ENCODE measurements at regions not wholly inside any gene's neighbourhood (a gene's known extent, or its start where the extent isn't known, plus 50 kb on each side); places are given as distances from the start of the nearest gene placed in this dataset.

DNA sequence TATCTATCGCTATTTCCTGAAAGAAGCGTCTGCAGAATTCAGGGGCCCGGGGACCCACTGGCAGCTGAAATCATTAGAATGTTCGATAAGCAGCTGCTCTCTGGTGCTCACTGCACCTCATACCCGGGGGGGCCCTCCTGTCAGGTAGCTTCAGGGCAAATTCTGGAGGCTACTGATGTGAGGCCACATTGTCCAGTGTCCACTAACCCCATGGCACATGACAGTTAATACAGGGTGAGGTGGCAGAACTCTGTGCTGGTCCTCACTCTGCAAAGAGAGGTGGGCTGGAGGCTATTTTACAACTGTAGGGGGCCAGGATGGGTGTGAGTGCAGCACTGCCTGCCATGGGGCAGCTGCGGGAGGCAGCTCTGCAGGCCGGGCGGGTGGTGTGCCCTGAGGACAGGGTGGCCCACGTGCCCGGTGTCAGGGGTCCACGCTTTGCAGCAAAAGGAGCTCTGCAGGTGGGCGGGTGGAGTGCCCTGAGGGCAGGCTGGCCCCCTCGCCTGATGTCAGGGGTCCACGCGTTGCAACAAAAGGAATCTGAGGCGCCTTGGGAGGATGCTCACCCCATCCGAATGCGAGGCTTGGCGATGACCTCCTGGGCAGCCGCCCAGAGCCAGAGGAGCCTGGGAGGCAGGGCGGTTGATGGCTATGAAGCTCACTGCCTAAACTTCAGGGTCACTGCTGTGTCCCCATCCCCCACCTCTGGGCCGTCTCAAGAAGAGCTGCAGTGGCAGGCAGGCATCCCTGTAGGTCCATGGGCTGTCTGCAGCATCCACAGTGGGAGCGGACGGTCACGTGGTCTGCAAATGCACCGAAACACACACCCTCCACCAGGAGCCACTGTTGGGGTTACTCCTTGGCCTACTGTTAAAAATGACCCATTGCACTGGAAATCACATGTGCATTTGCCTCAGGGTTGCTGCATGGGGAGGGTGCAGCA is 207.0 kb upstream of the SALL3 start:
- no peak for DNase-seq (ENCODE audit: low read depth in 2 of 3, low spot score in 1 of 3)

DNA sequence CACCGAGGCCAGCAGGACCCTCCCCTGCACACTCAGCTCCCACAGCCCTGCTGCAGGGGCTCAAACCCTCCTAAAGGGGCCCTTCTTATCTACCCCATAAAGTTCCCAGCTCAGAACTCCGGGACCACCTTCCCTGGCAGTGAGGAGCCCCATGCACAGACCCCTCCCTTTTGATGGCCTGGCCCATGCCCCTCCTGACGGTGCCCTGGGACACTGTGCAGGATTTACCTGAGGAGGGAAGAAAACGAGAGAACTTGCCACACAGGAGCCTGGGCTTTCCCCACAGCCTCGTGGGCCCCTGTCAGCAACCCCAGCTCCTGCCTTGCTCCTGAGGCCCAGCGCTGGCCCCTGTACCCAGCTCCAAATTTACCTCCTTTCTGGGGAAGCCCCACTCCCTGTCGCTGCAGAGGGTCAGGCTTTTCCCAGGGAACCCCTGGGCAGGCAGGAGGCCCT is 206.3 kb upstream of the SALL3 start:
- DNase-seq (ENCODE audit: low read depth in 2 of 3, low spot score in 1 of 3) = no peak

DNA sequence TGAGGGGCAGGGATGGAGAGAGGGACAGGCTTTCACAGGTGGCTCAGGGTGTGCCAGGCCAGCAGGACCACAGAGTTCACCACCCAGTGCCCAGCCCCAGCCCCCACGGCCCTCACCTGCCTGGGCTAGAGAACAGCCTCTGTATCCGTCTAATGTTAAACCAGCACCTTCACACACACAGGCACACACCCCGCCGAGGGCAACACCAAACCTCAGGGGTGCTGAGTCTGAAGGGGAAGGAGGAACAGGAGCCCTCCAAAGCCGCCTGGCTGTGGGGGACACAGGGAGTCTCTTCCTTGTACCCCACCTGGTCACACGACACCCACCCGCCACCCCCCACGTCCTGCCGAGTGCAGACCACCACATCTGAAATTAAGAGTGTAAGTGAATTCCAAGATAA is 205.8 kb upstream of the SALL3 start:
- DNase-seq (ENCODE audit: low read depth in 2 of 3, low spot score in 1 of 3) = no peak

DNA sequence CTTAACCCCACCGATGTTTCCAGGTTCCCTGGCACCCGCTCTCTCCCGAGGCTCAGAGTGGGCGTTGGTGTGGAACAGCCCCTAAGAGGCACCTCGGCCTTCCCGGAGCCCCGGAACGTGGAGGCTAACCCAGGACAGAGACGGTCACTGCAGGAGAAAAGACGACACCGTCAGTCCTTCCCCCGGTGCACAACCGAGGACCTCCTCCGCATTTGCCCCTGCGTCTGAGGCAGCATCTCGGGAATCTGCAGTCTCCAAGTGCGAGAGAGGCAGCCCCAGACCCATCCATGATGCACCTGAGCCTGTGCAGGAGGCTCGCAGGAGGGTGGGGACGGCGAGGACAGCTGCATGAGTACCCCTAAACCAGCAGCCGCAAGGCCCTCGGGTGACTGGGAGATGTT is 204.9 kb upstream of the SALL3 start:
- DNase-seq (ENCODE audit: low read depth in 2 of 3, low spot score in 1 of 3) = no peak

DNA sequence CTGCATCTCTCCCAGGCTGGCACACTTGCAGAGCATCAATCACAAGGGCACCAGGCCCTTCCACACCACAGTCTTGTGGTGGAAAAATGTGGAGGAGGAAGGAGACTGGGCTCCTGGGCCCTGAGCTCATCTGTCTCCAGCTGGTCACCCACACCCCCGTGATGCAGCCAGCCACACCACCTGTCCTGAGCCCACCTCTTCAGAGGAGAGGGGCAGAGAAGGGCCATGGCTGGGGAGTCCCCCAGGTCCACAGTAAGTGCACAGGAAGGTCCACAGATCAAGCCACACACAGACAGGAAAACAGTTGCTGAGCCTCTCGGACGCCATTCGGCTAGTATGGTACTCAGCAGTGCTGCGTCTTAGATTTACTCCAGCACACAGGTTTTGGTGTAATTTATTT is 203.5 kb upstream of the SALL3 start:
- DNase-seq (ENCODE audit: low read depth in 2 of 3, low spot score in 1 of 3) = no peak

DNA sequence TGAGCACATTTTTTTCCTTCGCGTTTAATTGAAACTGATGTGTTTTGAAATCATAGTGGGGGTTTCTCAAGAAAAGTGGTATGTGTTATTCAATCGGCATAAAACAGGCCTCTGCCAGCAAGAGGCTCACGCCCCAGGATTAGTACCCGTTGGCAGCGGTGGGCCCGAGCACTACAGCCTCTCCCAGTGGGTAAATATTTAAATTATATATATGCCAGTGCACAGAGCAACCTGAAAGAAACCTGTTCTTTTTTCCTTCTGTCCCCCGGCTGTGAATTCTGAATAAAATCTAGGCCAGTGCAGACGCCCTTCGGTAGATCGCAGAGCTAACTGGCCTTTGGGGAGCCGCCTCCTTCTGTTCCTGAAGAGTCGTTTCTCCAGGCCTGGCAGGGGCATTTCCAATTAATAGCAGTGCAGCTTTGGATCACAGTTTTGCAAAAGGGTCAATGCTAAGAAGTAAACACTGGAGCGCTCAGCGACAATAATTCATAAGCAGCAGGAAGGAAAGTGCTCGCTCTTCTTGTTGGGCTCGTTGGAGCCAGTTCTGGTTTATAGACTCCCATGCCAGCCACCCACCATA is 202.8 kb upstream of the SALL3 start:
- DNase-seq (ENCODE audit: low read depth in 2 of 3, low spot score in 1 of 3) = no peak

DNA sequence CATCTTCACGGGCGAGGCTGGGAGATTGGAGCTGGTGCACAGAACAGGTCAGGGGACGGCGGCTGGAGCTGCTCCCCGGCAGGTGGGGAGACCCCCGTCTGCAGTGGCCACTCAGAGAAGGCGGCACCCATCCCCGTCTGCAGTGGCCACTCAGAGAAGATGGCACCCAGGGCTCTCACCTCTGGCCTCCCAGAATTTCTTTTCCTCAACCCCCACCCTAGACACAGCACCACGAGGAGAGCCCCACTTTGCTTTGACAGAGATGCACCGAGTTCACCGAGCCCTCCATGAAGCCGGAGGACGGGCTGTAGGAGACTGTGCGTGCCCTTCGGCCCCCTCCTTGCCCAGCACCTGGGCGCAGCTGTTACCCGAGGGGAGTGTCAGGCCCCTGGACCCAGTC is 201.6 kb upstream of the SALL3 start:
- DNase-seq (ENCODE audit: low read depth in 2 of 3, low spot score in 1 of 3) = no peak

DNA sequence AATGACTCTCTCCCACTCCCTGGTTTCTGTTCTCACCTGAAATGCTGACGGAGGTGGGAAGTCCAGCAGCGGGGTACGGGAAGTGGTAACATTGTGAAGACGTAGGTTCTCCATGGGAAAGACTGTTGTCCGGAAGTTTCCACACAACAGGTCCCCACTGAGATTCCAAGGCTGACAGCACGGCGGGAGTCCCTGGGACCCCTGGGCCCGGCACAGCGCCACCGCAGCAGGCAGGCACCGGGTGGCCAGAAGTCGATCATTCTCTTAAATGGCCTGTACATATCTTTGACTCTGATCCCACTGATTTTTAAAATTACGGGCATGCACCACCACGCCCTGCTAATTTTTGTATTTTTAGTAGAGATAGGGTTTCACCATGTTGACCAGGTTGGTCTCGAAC is 201.0 kb upstream of the SALL3 start:
- no peak for DNase-seq (ENCODE audit: low read depth in 2 of 3, low spot score in 1 of 3)

DNA sequence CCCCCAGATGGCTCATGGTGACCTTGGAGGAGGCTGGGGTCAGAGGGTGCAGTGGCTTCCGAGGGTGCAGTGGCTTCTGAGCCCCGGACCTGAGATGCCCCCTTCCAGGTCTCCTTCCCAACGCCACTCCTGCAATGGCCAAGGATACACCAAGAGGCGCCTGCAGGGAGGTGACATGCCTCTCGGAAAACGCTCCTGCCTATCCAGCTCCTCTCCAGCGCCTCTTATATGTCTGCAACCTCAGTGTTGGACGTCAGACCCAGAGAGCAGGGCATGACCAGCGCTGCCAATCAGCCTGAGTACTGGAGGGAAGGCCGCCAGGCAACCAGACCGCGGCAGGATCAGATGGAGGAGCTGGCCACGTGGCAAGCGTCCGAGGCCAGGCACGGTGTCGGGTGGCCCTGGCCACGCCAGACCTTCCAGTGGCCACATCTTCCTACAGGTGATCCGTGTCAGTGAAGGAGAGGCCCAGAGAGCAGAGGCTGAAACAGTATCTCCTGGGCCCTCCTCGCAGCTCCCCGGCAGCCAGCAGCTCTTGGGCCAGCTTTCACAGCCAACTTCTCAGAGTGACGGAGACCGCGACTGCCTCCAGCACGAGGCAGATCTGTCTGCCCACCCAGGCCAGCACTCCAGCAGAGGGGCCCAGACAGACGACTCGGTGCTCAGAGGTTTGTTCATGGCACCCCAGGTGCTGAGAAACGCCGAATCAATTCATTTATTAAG is 199.5 kb upstream of the SALL3 start:
- DNase-seq (ENCODE audit: low read depth in 2 of 3, low spot score in 1 of 3) = no peak

DNA sequence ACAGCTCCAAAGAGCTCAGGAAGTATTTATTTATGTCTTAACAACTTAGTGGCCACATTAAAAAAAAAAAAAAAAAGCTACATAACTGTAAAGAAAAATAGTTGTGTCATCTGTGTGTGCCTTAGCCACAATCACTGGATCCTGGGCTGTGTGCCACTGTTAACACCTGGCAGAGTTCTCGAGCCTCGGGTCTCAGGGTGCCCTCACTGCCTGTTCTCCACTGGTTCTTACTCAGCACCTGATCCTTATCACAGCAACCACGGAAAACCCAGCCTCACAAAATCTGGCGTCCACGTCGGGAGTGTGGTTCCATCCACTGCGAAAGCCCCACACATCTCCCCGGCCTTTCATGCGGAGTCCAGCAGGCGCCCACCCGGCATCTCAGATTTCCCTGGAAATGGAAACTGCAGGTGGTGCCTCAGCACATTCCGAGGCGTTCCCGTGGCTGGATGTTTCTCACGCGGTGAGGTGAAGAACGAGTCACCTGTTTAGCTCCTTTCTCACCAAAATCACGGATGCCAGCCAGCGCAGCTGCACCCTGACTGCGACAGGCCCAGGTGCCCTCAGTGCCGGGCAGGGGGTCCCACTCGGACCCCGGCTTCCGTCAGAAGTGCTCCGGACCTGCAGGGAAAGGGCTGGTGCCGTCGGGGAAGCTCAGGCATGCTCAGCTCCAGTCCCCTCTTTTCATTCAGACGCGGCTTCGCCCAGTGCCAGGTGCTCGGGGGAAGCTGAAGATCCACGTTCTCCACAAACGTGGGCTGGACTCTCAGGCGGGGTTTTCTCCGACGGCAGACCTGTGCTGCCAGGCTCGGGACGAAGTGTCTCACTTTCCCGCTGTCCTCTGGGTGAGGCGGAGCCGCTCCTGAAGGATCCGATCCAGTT is 198.7 kb upstream of the SALL3 start:
- no peak for DNase-seq (ENCODE audit: low read depth in 2 of 3, low spot score in 1 of 3)

DNA sequence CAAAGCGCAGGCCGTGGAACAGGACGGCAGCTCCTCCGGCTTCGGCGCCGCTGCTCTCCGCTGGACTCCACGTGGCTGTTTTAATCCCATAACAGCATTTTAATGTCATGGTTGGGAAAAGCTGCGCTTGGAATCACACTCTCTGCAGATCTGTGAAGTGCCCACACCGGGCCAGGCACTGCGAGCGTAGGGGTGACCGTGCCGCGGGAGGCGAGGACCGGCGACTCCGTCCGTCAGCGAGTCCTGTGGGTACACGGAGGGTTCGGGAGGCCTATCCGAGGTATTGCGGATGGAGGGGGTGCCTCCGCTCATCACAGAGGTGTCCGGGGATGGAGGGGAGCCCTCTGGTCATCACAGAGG is 198.0 kb upstream of the SALL3 start:
- no peak for DNase-seq (ENCODE audit: low read depth in 2 of 3, low spot score in 1 of 3)

DNA sequence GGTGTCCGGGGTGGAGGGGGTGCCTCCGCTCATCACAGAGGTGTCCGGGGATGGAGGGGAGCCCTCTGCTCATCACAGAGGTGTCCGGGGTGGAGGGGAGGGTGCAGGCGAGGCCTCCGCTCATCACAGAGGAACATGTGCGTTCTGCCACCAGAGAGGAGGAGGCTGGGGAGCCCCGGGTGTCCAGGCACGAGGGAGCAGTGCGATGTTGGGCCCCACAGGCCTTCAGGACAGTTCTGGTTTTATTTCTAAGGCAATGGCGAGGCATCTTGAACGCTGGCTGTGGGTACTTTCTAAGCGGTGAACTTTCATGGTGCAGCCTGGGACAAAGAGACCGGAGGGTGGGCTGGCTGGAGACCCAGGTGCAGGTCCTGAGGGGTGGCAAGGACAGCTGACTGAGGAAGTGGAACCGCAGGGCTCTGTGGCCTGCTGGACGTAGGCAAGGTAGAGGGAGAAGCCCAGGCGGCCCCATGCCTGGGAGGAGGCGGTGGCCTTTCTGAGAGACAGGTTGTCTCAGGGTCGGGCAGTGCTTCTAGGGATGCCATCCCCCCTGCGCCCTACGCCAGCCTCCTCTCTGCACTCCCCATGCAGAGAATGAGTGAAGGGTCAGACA is 196.6 kb upstream of the SALL3 start:
- no peak for DNase-seq (ENCODE audit: low read depth in 2 of 3, low spot score in 1 of 3)

DNA sequence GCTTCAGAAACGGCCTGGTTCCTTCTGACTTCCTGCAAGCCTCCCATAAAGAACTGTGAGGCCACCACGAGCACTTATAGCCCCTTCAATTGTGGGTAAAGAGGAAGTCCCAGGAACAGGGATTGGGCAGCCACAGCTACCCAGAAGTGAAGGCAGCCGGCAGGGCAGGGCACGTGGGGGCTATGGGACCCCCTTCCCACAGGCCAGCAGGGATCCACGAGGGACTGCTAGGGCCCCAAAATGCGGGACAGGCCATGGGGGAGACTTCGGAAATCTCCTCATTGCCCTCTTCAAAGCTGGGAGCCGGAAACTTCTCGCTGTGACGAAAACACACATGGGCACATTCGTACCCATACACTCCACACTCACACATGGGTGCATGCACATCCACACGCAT is 196.1 kb upstream of the SALL3 start:
- no peak for DNase-seq (ENCODE audit: low read depth in 2 of 3, low spot score in 1 of 3)

DNA sequence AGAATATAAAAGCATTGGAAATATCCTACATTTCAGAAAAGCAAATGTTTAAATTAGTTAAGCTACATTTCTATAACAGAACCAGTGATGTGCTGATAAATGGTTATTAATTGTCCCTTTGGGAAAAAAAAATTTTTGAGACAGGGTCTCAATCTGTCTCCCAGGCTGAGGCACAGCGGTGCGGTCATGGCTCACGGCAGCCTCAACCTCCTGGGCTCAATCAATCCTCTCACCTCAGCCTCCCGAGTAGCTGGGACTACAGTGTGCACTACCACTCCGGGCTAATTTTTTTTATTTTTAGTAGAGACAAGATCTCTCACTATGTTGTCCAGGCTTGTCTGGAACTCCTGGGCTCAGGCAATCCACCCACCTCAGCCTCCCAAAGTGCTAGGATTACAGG is 194.8 kb upstream of the SALL3 start:
- no peak for DNase-seq (ENCODE audit: low read depth in 2 of 3, low spot score in 1 of 3)

DNA sequence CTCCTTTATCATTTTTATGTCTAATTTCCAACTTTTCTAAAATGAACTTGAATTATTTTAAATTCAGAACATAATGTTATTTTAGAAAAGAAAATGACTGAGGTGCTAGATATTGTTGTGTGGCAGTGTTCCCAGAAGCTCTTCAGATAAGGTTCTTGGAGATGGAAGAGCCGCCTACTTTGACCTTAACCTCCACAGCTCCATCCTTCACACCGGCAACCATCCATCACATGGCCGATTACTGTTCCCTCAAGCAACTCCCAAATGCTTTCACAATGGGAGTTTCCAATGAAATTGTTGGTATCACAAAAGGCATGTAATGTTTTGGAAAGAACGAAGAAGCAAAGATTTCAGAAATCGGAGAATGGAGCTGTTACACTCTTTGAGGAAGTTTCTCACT is 193.9 kb upstream of the SALL3 start:
- DNase-seq (ENCODE audit: low read depth in 2 of 3, low spot score in 1 of 3) = no peak

DNA sequence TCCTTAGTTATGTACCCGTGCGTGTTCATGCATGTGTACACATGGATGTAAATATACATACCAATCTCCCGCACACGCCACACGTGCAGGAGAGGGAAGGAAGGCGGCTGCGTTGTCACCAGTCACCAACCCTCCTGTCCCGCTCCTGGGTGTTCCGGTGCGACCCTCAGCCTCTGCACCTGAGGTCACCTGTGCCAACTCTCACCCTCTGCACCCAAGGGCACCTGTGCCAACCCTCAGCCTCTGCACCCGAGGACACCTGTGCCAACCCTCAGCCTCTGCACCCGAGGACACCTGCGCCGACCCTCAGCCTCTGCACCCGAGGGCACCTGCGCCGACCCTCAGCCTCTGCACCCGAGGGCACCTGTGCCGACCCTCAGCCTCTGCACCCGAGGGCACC is 192.8 kb upstream of the SALL3 start:
- no peak for DNase-seq (ENCODE audit: low read depth in 2 of 3, low spot score in 1 of 3)

DNA sequence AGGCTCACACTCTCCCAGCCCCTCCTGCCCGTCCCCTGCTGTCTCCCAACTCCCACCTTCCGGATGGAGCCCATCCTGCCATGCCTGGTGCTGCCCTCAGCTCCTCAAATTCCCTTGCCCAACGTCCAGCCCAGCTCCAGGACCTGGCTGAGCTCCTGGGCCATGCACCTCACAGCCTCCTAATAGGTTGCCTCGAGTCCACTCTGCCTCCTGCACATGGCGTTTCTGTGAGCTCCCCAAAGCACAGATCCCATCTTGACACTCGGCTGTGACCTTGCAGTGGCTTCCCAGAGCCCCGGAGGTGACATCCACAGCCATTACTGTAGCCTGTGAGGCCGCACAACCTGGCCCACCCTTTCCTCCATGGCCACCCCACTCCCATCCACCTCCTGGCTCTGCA is 191.9 kb upstream of the SALL3 start:
- no peak for DNase-seq (ENCODE audit: low read depth in 2 of 3, low spot score in 1 of 3)

DNA sequence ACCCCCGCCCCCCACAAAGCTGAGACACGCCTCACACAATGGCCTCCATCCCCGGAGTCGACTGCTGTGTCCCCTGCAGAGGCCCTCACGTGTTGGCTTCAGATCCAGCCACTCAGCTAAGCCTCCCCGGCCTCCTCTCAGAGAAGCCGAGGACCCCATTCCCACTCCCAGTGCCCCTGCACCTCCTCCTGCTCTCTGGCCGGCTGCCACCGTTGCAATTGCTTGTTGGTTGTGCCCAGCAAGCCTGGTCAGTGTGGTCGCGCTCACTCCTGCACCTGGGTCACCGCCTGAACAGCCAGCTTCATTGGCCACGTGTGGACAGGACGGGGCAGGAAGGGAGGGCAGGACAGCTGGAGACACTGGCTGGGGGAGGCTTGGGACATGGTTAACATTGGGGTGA is 191.5 kb upstream of the SALL3 start:
- DNase-seq (ENCODE audit: low read depth in 2 of 3, low spot score in 1 of 3) = no peak

DNA sequence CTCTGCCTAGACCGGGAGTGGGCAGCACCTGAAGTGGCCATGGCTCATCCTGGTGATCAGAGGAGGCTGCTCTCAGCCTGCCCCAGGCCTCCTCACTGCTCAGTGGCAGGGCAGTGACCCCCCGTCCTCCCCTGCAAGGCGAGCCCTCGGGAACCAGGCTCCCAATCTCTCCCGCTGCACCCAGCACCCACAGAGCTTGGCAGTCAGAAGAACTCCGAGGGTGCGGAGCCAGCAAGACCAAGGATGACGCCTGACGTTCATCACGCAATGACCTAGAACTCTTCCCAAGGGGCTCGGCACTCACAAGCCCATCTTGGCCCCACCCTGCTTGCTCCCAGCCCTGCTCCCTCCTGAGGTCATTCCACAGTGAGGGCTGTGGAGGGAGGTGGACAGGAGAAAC is 189.8 kb upstream of the SALL3 start:
- DNase-seq (ENCODE audit: low read depth in 2 of 3, low spot score in 1 of 3) = no peak

DNA sequence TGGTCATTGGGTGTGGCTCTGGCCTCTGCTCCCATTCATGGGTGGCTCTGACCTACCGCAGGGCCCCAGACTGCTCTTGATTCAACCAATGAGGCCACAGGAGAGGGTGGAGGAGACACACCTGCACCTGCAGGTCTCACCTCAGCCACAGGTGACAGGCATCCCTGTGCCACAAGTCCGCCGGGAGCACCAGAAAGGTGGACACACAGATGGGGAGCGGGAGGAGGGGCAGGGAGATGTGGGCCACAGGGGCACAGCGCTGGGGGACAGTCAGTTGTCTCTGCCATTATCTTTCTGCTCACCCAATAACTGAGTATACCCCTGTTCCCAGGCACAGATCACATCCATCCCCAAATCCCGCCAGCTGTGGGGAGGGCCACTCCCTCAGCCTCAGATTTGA is 189.1 kb upstream of the SALL3 start:
- no peak for DNase-seq (ENCODE audit: low read depth in 2 of 3, low spot score in 1 of 3)

DNA sequence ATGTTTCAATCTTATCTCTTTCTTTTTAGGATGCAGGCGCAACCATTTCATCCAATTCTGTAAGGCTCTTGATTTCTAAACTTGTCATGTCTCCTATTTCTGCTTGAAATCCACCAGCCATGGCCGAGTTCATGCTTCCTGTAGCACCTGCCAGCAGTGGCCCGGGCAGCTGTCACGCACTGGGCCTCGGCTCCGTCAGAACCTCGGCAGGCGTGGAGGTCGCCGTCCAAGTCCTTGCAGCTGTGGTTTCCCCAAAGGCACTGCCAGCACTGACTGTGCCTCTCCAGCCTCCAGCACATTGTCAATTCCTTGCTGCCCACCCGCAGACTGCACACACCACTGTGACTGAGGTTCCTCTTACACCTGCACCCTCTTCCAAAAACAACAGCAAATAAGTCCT is 188.7 kb upstream of the SALL3 start:
- DNase-seq (ENCODE audit: low read depth in 2 of 3, low spot score in 1 of 3) = no peak

Measured in stimulated activated CD4-positive, alpha-beta T cell treated with anti-CD3 and anti-CD28 coated beads, Interleukin-12 subunit alpha, Interleukin-12 subunit beta, amount 100 ng/mL, for 48 hours (primary cell).